ENCODE measurements at regions not wholly inside any gene's neighbourhood (a gene's known extent, or its start where the extent isn't known, plus 50 kb on each side); places are given as distances from the start of the nearest gene placed in this dataset.

DNA sequence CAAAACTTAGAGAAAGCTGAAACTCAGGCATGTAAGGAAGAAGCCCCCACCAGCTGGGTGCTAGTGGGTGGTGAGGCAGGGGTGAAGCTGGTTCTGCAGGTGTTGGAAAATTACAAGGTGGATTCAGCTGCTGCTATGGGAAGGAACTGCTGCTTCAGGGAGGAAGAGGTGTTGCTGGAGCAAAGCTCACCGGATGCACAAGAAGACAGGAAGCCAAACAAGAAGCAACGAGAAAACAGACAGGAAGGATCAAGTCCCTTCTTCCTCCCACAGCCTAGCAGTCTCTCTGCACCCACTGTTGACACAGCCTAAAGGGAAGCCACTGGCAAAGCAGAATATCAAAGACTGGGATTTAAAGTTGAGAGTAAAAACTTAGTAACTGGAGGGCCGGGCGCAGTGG, 100.2 kb upstream of the JADE1 start:
- Histone ChIP-seq H4K20me1 (ENCODE audit: control insufficient read depth, extremely low read depth, insufficient read depth, low read length) (no peaks in the 10 kb centered on the region), H3K36me3 (ENCODE audit: control insufficient read depth in 2 of 2, extremely low read depth in 1 of 2, insufficient read depth in 2 of 2, low read length in 2 of 2) (no peaks in the 10 kb centered on the region), H3K27ac (ENCODE audit: control insufficient read depth, insufficient read depth, low read length) (no peak overlapping the region), H3K27me3 (ENCODE audit: control insufficient read depth, extremely low read depth, insufficient read depth, low read length) (no peaks in the 10 kb centered on the region), H3K79me2 (ENCODE audit: control insufficient read depth, insufficient read depth, low read length) (no peaks in the 10 kb centered on the region), H2AFZ (ENCODE audit: control insufficient read depth, low read length) (peak overlapping the region; percentile 83), H3K9me1 (ENCODE audit: control insufficient read depth, extremely low read depth, insufficient read depth, low read length) (no peaks in the 10 kb centered on the region), H3K4me1 (ENCODE audit: control insufficient read depth, extremely low read depth, insufficient read depth, low read length) (no peaks in the 10 kb centered on the region), H3K9ac (ENCODE audit: control insufficient read depth, extremely low read depth, insufficient read depth, low read length) (no peak overlapping the region), H3K9me3 (ENCODE audit: control insufficient read depth, low read depth, low read length) (no peaks in the 10 kb centered on the region), H3K4me3 (ENCODE audit: control insufficient read depth in 2 of 3, extremely low read depth in 1 of 3, insufficient read depth in 2 of 3, low read depth in 1 of 3, low read length in 3 of 3) (no peak overlapping the region), H3K4me2 (ENCODE audit: control insufficient read depth, extremely low read depth, insufficient read depth, low read depth, low read length) (no peak overlapping the region)
- dilution Hi-C loops (cut with MboI; ENCODE audit: extremely low pct_ligation_motif_present, low sequenced_read_pairs), result no loop called here
- FAIRE-seq, result no peak
- TF ChIP-seq EZH2 (IDR thresholded peaks at IDR 0.05; ENCODE audit: low read length), result no peak
- TF ChIP-seq, protein P1, sequence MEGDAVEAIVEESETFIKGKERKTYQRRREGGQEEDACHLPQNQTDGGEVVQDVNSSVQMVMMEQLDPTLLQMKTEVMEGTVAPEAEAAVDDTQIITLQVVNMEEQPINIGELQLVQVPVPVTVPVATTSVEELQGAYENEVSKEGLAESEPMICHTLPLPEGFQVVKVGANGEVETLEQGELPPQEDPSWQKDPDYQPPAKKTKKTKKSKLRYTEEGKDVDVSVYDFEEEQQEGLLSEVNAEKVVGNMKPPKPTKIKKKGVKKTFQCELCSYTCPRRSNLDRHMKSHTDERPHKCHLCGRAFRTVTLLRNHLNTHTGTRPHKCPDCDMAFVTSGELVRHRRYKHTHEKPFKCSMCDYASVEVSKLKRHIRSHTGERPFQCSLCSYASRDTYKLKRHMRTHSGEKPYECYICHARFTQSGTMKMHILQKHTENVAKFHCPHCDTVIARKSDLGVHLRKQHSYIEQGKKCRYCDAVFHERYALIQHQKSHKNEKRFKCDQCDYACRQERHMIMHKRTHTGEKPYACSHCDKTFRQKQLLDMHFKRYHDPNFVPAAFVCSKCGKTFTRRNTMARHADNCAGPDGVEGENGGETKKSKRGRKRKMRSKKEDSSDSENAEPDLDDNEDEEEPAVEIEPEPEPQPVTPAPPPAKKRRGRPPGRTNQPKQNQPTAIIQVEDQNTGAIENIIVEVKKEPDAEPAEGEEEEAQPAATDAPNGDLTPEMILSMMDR (optimal IDR thresholded peaks at IDR 0.05 in 1 of 3, IDR thresholded peaks at IDR 0.05 in 1 of 3, conservative IDR thresholded peaks at IDR 0.05 in 1 of 3; ENCODE audit: extremely low read depth in 1 of 3, insufficient read depth in 2 of 3, low read length in 3 of 3), result no peak
- DNase-seq (ENCODE audit: low read depth, low spot score), result no peak

GRCh38 chr4:128707864-128708263, 101.6 kb upstream of the JADE1 start:
- Histone ChIP-seq H4K20me1 (ENCODE audit: control insufficient read depth, extremely low read depth, insufficient read depth, low read length) (no peaks in the 10 kb centered on the region), H3K36me3 (ENCODE audit: control insufficient read depth in 2 of 2, extremely low read depth in 1 of 2, insufficient read depth in 2 of 2, low read length in 2 of 2) (no peaks in the 10 kb centered on the region), H2AFZ (ENCODE audit: control insufficient read depth, low read length) (peak overlapping the region; percentile 77), H3K27me3 (ENCODE audit: control insufficient read depth, extremely low read depth, insufficient read depth, low read length) (no peaks in the 10 kb centered on the region), H3K9me3 (ENCODE audit: control insufficient read depth, low read depth, low read length) (no peaks in the 10 kb centered on the region), H3K27ac (ENCODE audit: control insufficient read depth, insufficient read depth, low read length) (no peak overlapping the region), H3K9me1 (ENCODE audit: control insufficient read depth, extremely low read depth, insufficient read depth, low read length) (no peaks in the 10 kb centered on the region), H3K4me1 (ENCODE audit: control insufficient read depth, extremely low read depth, insufficient read depth, low read length) (no peaks in the 10 kb centered on the region), H3K4me3 (ENCODE audit: control insufficient read depth in 2 of 3, extremely low read depth in 1 of 3, insufficient read depth in 2 of 3, low read depth in 1 of 3, low read length in 3 of 3) (no peak overlapping the region), H3K79me2 (ENCODE audit: control insufficient read depth, insufficient read depth, low read length) (no peaks in the 10 kb centered on the region), H3K9ac (ENCODE audit: control insufficient read depth, extremely low read depth, insufficient read depth, low read length) (no peak overlapping the region), H3K4me2 (ENCODE audit: control insufficient read depth, extremely low read depth, insufficient read depth, low read depth, low read length) (peak overlapping the region; percentile 41)
- dilution Hi-C loops (cut with MboI; ENCODE audit: extremely low pct_ligation_motif_present, low sequenced_read_pairs), result no loop called here
- TF ChIP-seq, protein P1 (optimal IDR thresholded peaks at IDR 0.05 in 1 of 3, IDR thresholded peaks at IDR 0.05 in 1 of 3, conservative IDR thresholded peaks at IDR 0.05 in 1 of 3; ENCODE audit: extremely low read depth in 1 of 3, insufficient read depth in 2 of 3, low read length in 3 of 3), result no peak
- no peak for TF ChIP-seq EZH2 (IDR thresholded peaks at IDR 0.05; ENCODE audit: low read length)
- DNase-seq (ENCODE audit: low read depth, low spot score) (no peak), FAIRE-seq (no peak)

All from keratinocyte (primary cell).